Transverse colon (tissue), 4 donors: ENCODE measurements at regions not wholly inside any gene's neighbourhood (a gene's known extent, or its start where the extent isn't known, plus 50 kb on each side); places are given as distances from the start of the nearest gene placed in this dataset.
"Not testable (repeated sequence)": the region's sequence is repeated elsewhere in the genome, so short reads cannot be mapped to it uniquely, and the experiment has no call there.

Experiments used
- DNase-seq: peaks from one replicate; pipeline ENCODE4 v3.0.0-alpha.2; 2019
- H3K27ac ChIP-seq, 4 donors: fragments of 200-600 bp; sonication (generic); 2 replicates each; pipeline ENCODE4 v1.5.1; 2016 to 2018; ENCODE audit warnings: inconsistent platforms in 4 of 4
- H3K27me3 ChIP-seq: fragments of 200-600 bp; sonication (generic); 2 replicates; pipeline ENCODE4 v1.5.1; 2017; ENCODE audit warnings: inconsistent platforms
- H3K36me3 ChIP-seq, 4 donors: fragments of 200-600 bp; sonication (generic); 2 replicates each; pipeline ENCODE4 v1.5.1; 2017 to 2019; ENCODE audit warnings: inconsistent platforms in 4 of 4
- H3K4me1 ChIP-seq, 4 donors: fragments of 200-600 bp; sonication (generic); 2 replicates each; pipeline ENCODE4 v1.5.1; 2017 to 2020; ENCODE audit warnings: inconsistent platforms in 4 of 4
- H3K4me3 ChIP-seq, 4 donors: fragments of 200-600 bp; sonication (generic); 1 replicate in 1 of 4; 2 replicates in 3 of 4; pipeline versions ENCODE4 v1.5.1 to v1.6.1; 2017 to 2019; ENCODE audit warnings: inconsistent platforms in 4 of 4
- H3K9me3 ChIP-seq, 2 donors: fragments of 200-600 bp; sonication (generic); 2 replicates each; pipeline ENCODE4 v1.5.1; 2017 to 2019; ENCODE audit warnings: inconsistent platforms in 2 of 2
- EP300 ChIP-seq: sonication (generic); formaldehyde crosslinking; IDR thresholded peaks from one replicate; pipeline ENCODE4 v1.6.1; 2017; ENCODE audit warnings: antibody characterized with exemption, low read depth
- POLR2A ChIP-seq: fragments of 450-650 bp; IDR thresholded peaks from one replicate; pipeline ENCODE4 v1.6.1; 2016; ENCODE audit warnings: antibody characterized with exemption, mild to moderate bottlenecking, moderate library complexity
- POLR2AphosphoS5 ChIP-seq, 3 donors: sonication (generic); formaldehyde crosslinking; IDR thresholded peaks; one replicate each; pipeline ENCODE4 v1.6.1; 2016; ENCODE audit warnings: antibody characterized with exemption in 3 of 3
- WGBS, 2 donors: methylation state at CpG; one replicate each; pipeline ENCODE4 v1.1.5; 2018; ENCODE audit warnings: low coverage in 1 of 2; 5-methylcytosine and 5-hydroxymethylcytosine counted together
- in situ Hi-C, 4 donors: fragments of 200-750 bp; cut with MboI; loops; one replicate each; pipeline versions ENCODE4 v1.15.0 to v1.15.1; 2017; ENCODE audit warnings: low sequenced_read_pairs in 3 of 4, low pct_ligation_motif_present in 1 of 4, low pct_unique_long_range_greater_than_20kb in 1 of 4
- intact Hi-C: fragments of 100-400 bp; cut with DNase I; formaldehyde crosslinking; loops from one replicate; pipeline ENCODE4 v1.15.1; 2023; ENCODE audit warnings: low total_unique reads
- TF ChIP-seq, protein P1 (sequence below), 5 experiments: fragments of 200-600 bp in 3 of 5; fragments of 450-650 bp in 2 of 5; sonication (generic) in 3 of 5; IDR thresholded peaks; 1 replicate in 2 of 5; 2 replicates in 3 of 5; pipeline ENCODE4 v1.5.1; 2016 to 2017; ENCODE audit warnings: antibody characterized with exemption in 5 of 5, inconsistent platforms in 3 of 5, mild to moderate bottlenecking in 2 of 5, moderate library complexity in 1 of 5

DNA sequence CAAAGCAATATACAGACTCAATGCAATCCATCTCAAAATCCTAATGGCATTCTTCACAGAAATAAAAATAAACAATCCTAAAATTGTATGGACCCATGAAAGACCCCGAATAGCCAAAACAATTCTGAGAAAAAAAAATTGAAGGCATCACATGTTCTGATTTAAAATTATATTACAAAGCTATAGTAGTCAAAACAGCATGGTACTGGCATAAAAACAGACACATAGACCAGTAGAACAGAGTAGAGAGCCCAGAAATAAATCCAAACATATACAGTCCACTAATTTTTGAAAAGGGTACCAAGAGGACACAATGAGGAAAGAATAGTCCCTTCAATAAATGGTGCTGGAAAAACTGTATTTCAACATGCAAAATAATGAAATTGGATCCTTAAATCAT lies 70.4 kb upstream of the THRB start:
- no peaks in the 10 kb centered on the region for H3K4me1 ChIP-seq
- H3K9me3 ChIP-seq: peaks cover 0 to 5% of the 10 kb centered on the region in 2 donors
- H3K27ac ChIP-seq: no peak overlapping the region
- in situ Hi-C loops: no loop called here
- DNase-seq: no peak
- no peak overlapping the region for H3K4me3 ChIP-seq
- no peak for TF ChIP-seq POLR2A
- TF ChIP-seq POLR2AphosphoS5 (IDR thresholded peaks at IDR 0.05): no peak
- TF ChIP-seq, protein P1, sequence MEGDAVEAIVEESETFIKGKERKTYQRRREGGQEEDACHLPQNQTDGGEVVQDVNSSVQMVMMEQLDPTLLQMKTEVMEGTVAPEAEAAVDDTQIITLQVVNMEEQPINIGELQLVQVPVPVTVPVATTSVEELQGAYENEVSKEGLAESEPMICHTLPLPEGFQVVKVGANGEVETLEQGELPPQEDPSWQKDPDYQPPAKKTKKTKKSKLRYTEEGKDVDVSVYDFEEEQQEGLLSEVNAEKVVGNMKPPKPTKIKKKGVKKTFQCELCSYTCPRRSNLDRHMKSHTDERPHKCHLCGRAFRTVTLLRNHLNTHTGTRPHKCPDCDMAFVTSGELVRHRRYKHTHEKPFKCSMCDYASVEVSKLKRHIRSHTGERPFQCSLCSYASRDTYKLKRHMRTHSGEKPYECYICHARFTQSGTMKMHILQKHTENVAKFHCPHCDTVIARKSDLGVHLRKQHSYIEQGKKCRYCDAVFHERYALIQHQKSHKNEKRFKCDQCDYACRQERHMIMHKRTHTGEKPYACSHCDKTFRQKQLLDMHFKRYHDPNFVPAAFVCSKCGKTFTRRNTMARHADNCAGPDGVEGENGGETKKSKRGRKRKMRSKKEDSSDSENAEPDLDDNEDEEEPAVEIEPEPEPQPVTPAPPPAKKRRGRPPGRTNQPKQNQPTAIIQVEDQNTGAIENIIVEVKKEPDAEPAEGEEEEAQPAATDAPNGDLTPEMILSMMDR (IDR thresholded peaks at IDR 0.05): no peak
- no peak for TF ChIP-seq EP300
- intact Hi-C loops: no loop called here
- WGBS, 2 donors: 57 to 74% methylated on average over 1 of the region's 1 CpG
- H3K27me3 ChIP-seq: no peaks in the 10 kb centered on the region
- no peaks in the 10 kb centered on the region for H3K36me3 ChIP-seq

DNA sequence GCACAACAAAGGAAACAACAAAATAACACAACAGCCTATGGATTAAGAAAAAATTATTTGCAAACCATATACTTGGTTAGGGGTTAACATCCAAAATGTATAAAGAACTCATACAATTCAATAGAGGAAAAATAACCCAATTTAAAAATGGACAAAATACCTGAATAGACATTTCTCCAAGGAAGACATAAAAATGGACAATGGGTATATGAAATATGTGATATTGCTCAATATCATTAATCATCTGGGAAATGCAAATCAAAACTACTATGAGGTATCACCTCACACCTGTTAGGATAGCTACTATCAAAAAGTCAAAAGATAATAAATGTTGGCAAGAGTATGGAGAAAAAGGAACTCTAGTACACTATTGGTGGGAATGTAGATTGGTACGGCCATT lies 71.0 kb upstream of the THRB start:
- DNase-seq: no peak
- H3K27me3 ChIP-seq: no peaks in the 10 kb centered on the region
- H3K4me1 ChIP-seq: no peaks in the 10 kb centered on the region
- WGBS, 2 donors: 88 to 92% methylated on average over 1 of the region's 1 CpG
- no peak overlapping the region for H3K27ac ChIP-seq
- no peak overlapping the region for H3K4me3 ChIP-seq
- intact Hi-C loops (no loop called here), in situ Hi-C loops (no loop called here)
- peaks cover 0 to 5% of the 10 kb centered on the region in 2 donors for H3K9me3 ChIP-seq
- TF ChIP-seq POLR2AphosphoS5 (IDR thresholded peaks at IDR 0.05) (no peak), EP300 (no peak)
- no peaks in the 10 kb centered on the region for H3K36me3 ChIP-seq

DNA sequence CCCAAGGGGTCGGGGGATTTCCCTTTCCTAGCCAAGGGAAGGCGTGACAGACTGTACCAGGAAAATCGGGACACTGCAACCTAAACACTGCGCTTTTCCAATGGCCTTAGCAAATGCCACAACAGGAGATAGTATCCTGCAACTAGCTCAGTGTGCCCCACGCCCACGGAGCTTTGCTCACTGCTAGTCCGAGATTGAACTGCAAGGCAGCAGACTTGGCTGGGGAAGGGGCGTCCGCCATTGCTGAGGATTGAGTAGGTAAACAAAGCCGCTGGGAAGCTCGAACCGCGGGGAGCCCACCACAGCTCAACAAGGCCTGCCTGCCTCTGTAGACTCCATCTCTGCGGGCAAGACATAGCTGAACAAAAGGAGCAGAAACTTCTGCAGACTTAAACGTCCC lies 72.3 kb upstream of the THRB start:
- in situ Hi-C loops: no loop called here
- peaks cover 0 to 5% of the 10 kb centered on the region in 2 donors for H3K9me3 ChIP-seq
- no peaks in the 10 kb centered on the region for H3K4me1 ChIP-seq
- no peaks in the 10 kb centered on the region for H3K36me3 ChIP-seq
- no peak overlapping the region for H3K27ac ChIP-seq
- TF ChIP-seq POLR2A (no peak), EP300 (no peak), POLR2AphosphoS5 (IDR thresholded peaks at IDR 0.05) (no peak)
- TF ChIP-seq, protein P1 (IDR thresholded peaks at IDR 0.05): no peak
- H3K27me3 ChIP-seq: no peaks in the 10 kb centered on the region
- intact Hi-C loops: no loop called here
- DNase-seq: no peak
- no peak overlapping the region for H3K4me3 ChIP-seq
- 93 to 97% methylated on average over 3 to 15 of the region's 15 CpGs for WGBS, 2 donors

DNA sequence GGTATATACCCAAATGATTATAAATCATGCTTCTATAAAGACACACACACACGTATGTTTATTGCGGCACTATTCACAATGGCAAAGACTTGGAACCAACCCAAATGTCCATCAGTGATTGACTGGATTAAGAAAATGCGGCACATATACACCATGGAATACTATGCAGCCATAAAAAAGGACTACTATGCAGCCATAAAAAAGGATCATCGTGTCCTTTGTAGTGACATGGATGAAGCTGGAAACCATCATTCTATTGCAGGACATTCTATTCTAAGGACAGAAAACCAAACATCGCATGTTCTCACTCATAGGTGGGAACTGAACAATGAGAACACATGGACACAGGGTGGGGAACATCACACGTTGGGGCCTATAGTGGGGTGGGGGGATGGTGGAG lies 77.8 kb upstream of the THRB start:
- H3K27me3 ChIP-seq, intact Hi-C loops: not testable (repeated sequence)
- WGBS, 2 donors: 85 to 88% methylated on average over 4 to 6 of the region's 6 CpGs

DNA sequence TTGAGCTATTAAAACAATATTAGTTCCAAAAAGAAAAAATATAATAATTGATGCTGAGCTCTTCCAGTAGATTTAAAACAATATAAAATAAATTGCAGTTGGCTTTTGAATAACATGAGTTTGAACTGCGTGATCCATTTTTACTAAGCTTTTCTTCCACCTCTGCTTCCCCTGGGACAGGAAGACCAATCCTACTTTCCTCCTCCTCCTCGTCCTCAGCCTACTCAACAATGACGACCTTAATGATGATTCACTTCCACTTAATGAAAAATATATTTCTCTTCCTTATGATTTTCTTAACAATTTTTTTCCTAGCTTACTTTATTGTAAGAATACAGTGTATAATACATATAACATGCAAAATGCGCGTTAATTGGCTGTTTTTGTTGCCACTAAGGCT lies 78.9 kb upstream of the THRB start:
- in situ Hi-C loops (no loop called here), intact Hi-C loops (no loop called here)
- H3K27ac ChIP-seq: no peak overlapping the region
- H3K4me3 ChIP-seq: no peak overlapping the region
- DNase-seq: no peak
- no peaks in the 10 kb centered on the region for H3K36me3 ChIP-seq
- TF ChIP-seq POLR2A (no peak), POLR2AphosphoS5 (IDR thresholded peaks at IDR 0.05) (no peak), EP300 (no peak)
- TF ChIP-seq, protein P1 (IDR thresholded peaks at IDR 0.05): no peak
- H3K27me3 ChIP-seq: no peaks in the 10 kb centered on the region
- H3K9me3 ChIP-seq: no peaks in the 10 kb centered on the region
- no peaks in the 10 kb centered on the region for H3K4me1 ChIP-seq
- WGBS, 2 donors: 86 to 91% methylated on average over 5 of the region's 5 CpGs

More for the DNA sequence above, 77.8 kb upstream of the THRB start:
- H3K4me3 ChIP-seq, H3K27ac ChIP-seq, H3K36me3 ChIP-seq, H3K9me3 ChIP-seq, DNase-seq, in situ Hi-C loops, H3K4me1 ChIP-seq: not testable (repeated sequence)
